ENCODE measurements at regions not wholly inside any gene's neighbourhood (a gene's known extent, or its start where the extent isn't known, plus 50 kb on each side); places are given as distances from the start of the nearest gene placed in this dataset.

GRCh38 chr21:36552434-36552785, 72.5 kb upstream of the CLDN14 start:
- Mint-ChIP-seq H3K36me3 (ENCODE audit: insufficient read depth, unreplicated experiment) (no peaks in the 10 kb centered on the region), H3K4me1 (ENCODE audit: low read depth, unreplicated experiment) (no peaks in the 10 kb centered on the region), H3K4me3 (ENCODE audit: unreplicated experiment) (no peak overlapping the region), H3K27me3 (ENCODE audit: insufficient read depth, unreplicated experiment) (peaks cover 10% of the 10 kb centered on the region), H3K27ac (ENCODE audit: unreplicated experiment) (no peak overlapping the region), H3K9me3 (ENCODE audit: unreplicated experiment) (no peaks in the 10 kb centered on the region)
- ChIA-PET CTCF (no interaction called here), POLR2A (interaction anchor here (0.7 kb wide), 1 partner anchor 59 kb away, joined by 3 read pairs; no protein-coding TSS in a partner anchor)
- Histone ChIP-seq H3K4me3 (ENCODE audit: low read depth, low read length) (no peak overlapping the region), H3K9me3 (no peaks in the 10 kb centered on the region), H3K36me3 (ENCODE audit: control insufficient read depth, insufficient read depth, low read length) (no peaks in the 10 kb centered on the region), H3K27me3 (replicated peaks; ENCODE audit: control insufficient read depth, insufficient read depth, low read length) (no peaks in the 10 kb centered on the region; the same call in 1 of the 2 replicates), H3K4me1 (no peaks in the 10 kb centered on the region)
- intact Hi-C loops (cut with micrococcal nuclease; ENCODE audit: unreplicated experiment) = no loop called here
- no peak for DNase-seq
- no TSS peak for BruUV-seq (replicated peaks)
- no peak for TF ChIP-seq CTCF (IDR thresholded peaks at IDR 0.05; ENCODE audit: insufficient read depth in 1 of 2, low read depth in 1 of 2, low read length in 1 of 2, severe bottlenecking in 1 of 2, unreplicated experiment in 1 of 2)

- H3K9me3 Mint-ChIP-seq (ENCODE audit: unreplicated experiment) = no peaks in the 10 kb centered on the region
- no peak overlapping the region for H3K27ac Mint-ChIP-seq (ENCODE audit: unreplicated experiment)
- no peaks in the 10 kb centered on the region for H3K4me1 ChIP-seq
- no peaks in the 10 kb centered on the region for H3K36me3 Mint-ChIP-seq (ENCODE audit: insufficient read depth, unreplicated experiment)
- no peak for TF ChIP-seq CTCF (IDR thresholded peaks at IDR 0.05; ENCODE audit: insufficient read depth in 1 of 2, low read depth in 1 of 2, low read length in 1 of 2, severe bottlenecking in 1 of 2, unreplicated experiment in 1 of 2)
- peaks cover 8% of the 10 kb centered on the region for H3K27me3 Mint-ChIP-seq (ENCODE audit: insufficient read depth, unreplicated experiment)
- intact Hi-C loops (cut with micrococcal nuclease; ENCODE audit: unreplicated experiment) = no loop called here
- H3K4me3 Mint-ChIP-seq (ENCODE audit: unreplicated experiment) = no peak overlapping the region
- H3K4me1 Mint-ChIP-seq (ENCODE audit: low read depth, unreplicated experiment) = no peaks in the 10 kb centered on the region
- no peak for DNase-seq
- BruUV-seq (replicated peaks) = no TSS peak
- H3K9me3 ChIP-seq = no peaks in the 10 kb centered on the region
- no peaks in the 10 kb centered on the region for H3K27me3 ChIP-seq (replicated peaks; ENCODE audit: control insufficient read depth, insufficient read depth, low read length)
- ChIA-PET POLR2A (no interaction called here), CTCF (no interaction called here)
- H3K4me3 ChIP-seq (ENCODE audit: low read depth, low read length) = no peak overlapping the region
- no peaks in the 10 kb centered on the region for H3K36me3 ChIP-seq (ENCODE audit: control insufficient read depth, insufficient read depth, low read length)
Measured at GRCh38 chr21:36553406-36553805, 73.5 kb upstream of the CLDN14 start.

GRCh38 chr21:36554411-36555157, 74.7 kb upstream of the CLDN14 start:
- BruUV-seq (replicated peaks) = no TSS peak
- no peak for DNase-seq
- CTCF ChIA-PET = no interaction called here

More at GRCh38 chr21:36554411-36555157, 74.7 kb upstream of the CLDN14 start:
- TF ChIP-seq CTCF (IDR thresholded peaks at IDR 0.05; ENCODE audit: insufficient read depth in 1 of 2, low read depth in 1 of 2, low read length in 1 of 2, severe bottlenecking in 1 of 2, unreplicated experiment in 1 of 2) = no peak
- Mint-ChIP-seq H3K27ac (ENCODE audit: unreplicated experiment) (no peak overlapping the region), H3K27me3 (ENCODE audit: insufficient read depth, unreplicated experiment) (peaks cover 8% of the 10 kb centered on the region), H3K4me3 (ENCODE audit: unreplicated experiment) (no peak overlapping the region), H3K36me3 (ENCODE audit: insufficient read depth, unreplicated experiment) (no peaks in the 10 kb centered on the region), H3K4me1 (ENCODE audit: low read depth, unreplicated experiment) (no peaks in the 10 kb centered on the region), H3K9me3 (ENCODE audit: unreplicated experiment) (no peaks in the 10 kb centered on the region)
- intact Hi-C loops (cut with micrococcal nuclease; ENCODE audit: unreplicated experiment) = no loop called here
- Histone ChIP-seq H3K9me3 (no peaks in the 10 kb centered on the region), H3K27me3 (replicated peaks; ENCODE audit: control insufficient read depth, insufficient read depth, low read length) (no peaks in the 10 kb centered on the region), H3K4me1 (no peaks in the 10 kb centered on the region), H3K36me3 (ENCODE audit: control insufficient read depth, insufficient read depth, low read length) (no peaks in the 10 kb centered on the region), H3K4me3 (ENCODE audit: low read depth, low read length) (no peak overlapping the region)
- POLR2A ChIA-PET = no interaction called here

Data from Caco-2 (cell line).